Activated CD8-positive, alpha-beta T cell treated with anti-CD3 and anti-CD28 coated beads, Interleukin-2, amount 10 ng/mL, durations not matched to agents 7 days and 5 days (primary cell): ENCODE measurements at regions not wholly inside any gene's neighbourhood (a gene's known extent, or its start where the extent isn't known, plus 50 kb on each side); places are given as distances from the start of the nearest gene placed in this dataset.

Source experiments
- ATAC-seq: fragments of 150-1000 bp; cut with Tn5 transposase; one replicate; pipeline ENCODE4 v1.10.0; 2021; ENCODE audit warnings: moderate library complexity
- CTCF ChIA-PET: fragments of 350-600 bp; sonication (Branson Sonifier 250); formaldehyde crosslinking; loops from one replicate; lab custom pipeline; 2021; ENCODE audit warnings: antibody characterized with exemption; lab: Charles Lee
- POLR2A ChIA-PET: fragments of 350-600 bp; sonication (Branson Sonifier 250); formaldehyde crosslinking; loops from one replicate; lab custom pipeline; 2021; ENCODE audit warnings: antibody characterized with exemption; lab: Charles Lee
- DNase-seq: peaks from one replicate; pipeline ENCODE4 v3.0.0-alpha.2; 2020
- H3K27ac Mint-ChIP-seq: one replicate; pipeline ENCODE4 v1.8.0; 2021; ENCODE audit warnings: mild to moderate bottlenecking, mixed read lengths
- H3K27me3 Mint-ChIP-seq: one replicate; pipeline ENCODE4 v1.8.0; 2021; ENCODE audit warnings: low read depth, mixed read lengths
- H3K36me3 Mint-ChIP-seq: one replicate; pipeline ENCODE4 v1.8.0; 2021; ENCODE audit warnings: low read depth, mixed read lengths
- H3K4me1 Mint-ChIP-seq: one replicate; pipeline ENCODE4 v1.8.0; 2021; ENCODE audit warnings: low read depth, mixed read lengths
- H3K4me3 Mint-ChIP-seq: one replicate; pipeline ENCODE4 v1.8.0; 2021; ENCODE audit warnings: mild to moderate bottlenecking, mixed read lengths
- H3K9me3 Mint-ChIP-seq: one replicate; pipeline ENCODE4 v1.8.0; 2022; ENCODE audit warnings: mixed read lengths; ENCODE audit not compliant: insufficient read depth

- CTCF ChIA-PET, result no interaction called here
- no peak for ATAC-seq
- DNase-seq, result no peak
- peaks cover 5% of the 10 kb centered on the region for H3K27me3 Mint-ChIP-seq
- H3K4me3 Mint-ChIP-seq, result no peak overlapping the region
- H3K9me3 Mint-ChIP-seq, result no peaks in the 10 kb centered on the region
- H3K4me1 Mint-ChIP-seq, result no peaks in the 10 kb centered on the region
- no peak overlapping the region for H3K27ac Mint-ChIP-seq
- POLR2A ChIA-PET, result no interaction called here
- H3K36me3 Mint-ChIP-seq, result no peaks in the 10 kb centered on the region
Observed at GRCh38 chr11:20248871-20249270, 88.6 kb upstream of the DBX1 start.

GRCh38 chr11:20248121-20248772 is 88.0 kb upstream of the DBX1 start:
- ChIA-PET POLR2A (no interaction called here), CTCF (no interaction called here)
- H3K4me3 Mint-ChIP-seq, result no peak overlapping the region
- DNase-seq (no peak), ATAC-seq (no peak)
- H3K27me3 Mint-ChIP-seq, result peaks cover 5% of the 10 kb centered on the region
- H3K36me3 Mint-ChIP-seq, result no peaks in the 10 kb centered on the region
- H3K4me1 Mint-ChIP-seq, result no peaks in the 10 kb centered on the region
- no peak overlapping the region for H3K27ac Mint-ChIP-seq
- H3K9me3 Mint-ChIP-seq, result no peaks in the 10 kb centered on the region

GRCh38 chr11:20247591-20248007 is 87.3 kb upstream of the DBX1 start:
- H3K36me3 Mint-ChIP-seq, result no peaks in the 10 kb centered on the region
- no peaks in the 10 kb centered on the region for H3K9me3 Mint-ChIP-seq
- DNase-seq (no peak), ATAC-seq (no peak)
- no peaks in the 10 kb centered on the region for H3K4me1 Mint-ChIP-seq
- no peak overlapping the region for H3K27ac Mint-ChIP-seq
- ChIA-PET CTCF (no interaction called here), POLR2A (no interaction called here)
- no peak overlapping the region for H3K4me3 Mint-ChIP-seq
- H3K27me3 Mint-ChIP-seq, result peaks cover 5% of the 10 kb centered on the region

GRCh38 chr11:20243974-20244373 is 83.7 kb upstream of the DBX1 start:
- Mint-ChIP-seq H3K4me3 (no peak overlapping the region), H3K36me3 (no peaks in the 10 kb centered on the region), H3K4me1 (no peaks in the 10 kb centered on the region), H3K9me3 (no peaks in the 10 kb centered on the region), H3K27me3 (peaks cover 7% of the 10 kb centered on the region), H3K27ac (no peak overlapping the region)
- ATAC-seq (no peak), DNase-seq (no peak)
- ChIA-PET CTCF (no interaction called here), POLR2A (no interaction called here)

GRCh38 chr11:20238712-20239111 is 78.4 kb upstream of the DBX1 start:
- Mint-ChIP-seq H3K9me3 (peaks cover 10% of the 10 kb centered on the region), H3K4me1 (no peaks in the 10 kb centered on the region), H3K4me3 (no peak overlapping the region), H3K36me3 (no peaks in the 10 kb centered on the region), H3K27me3 (peaks cover 2% of the 10 kb centered on the region), H3K27ac (no peak overlapping the region)
- ChIA-PET CTCF (no interaction called here), POLR2A (no interaction called here)
- ATAC-seq (no peak), DNase-seq (no peak)

- H3K27ac Mint-ChIP-seq, result no peak overlapping the region
- CTCF ChIA-PET, result no interaction called here
Observed at GRCh38 chr11:20235164-20235563, 74.9 kb upstream of the DBX1 start.

GRCh38 chr11:20227631-20228030 is 67.4 kb upstream of the DBX1 start:
- no peaks in the 10 kb centered on the region for H3K4me1 Mint-ChIP-seq
- peaks cover 1% of the 10 kb centered on the region for H3K36me3 Mint-ChIP-seq
- DNase-seq (no peak), ATAC-seq (no peak)
- CTCF ChIA-PET, result no interaction called here
- no peaks in the 10 kb centered on the region for H3K9me3 Mint-ChIP-seq
- no peak overlapping the region for H3K27ac Mint-ChIP-seq
- POLR2A ChIA-PET, result no interaction called here
- no peak overlapping the region for H3K4me3 Mint-ChIP-seq
- H3K27me3 Mint-ChIP-seq, result peaks cover 7% of the 10 kb centered on the region

More at GRCh38 chr11:20235164-20235563, 74.9 kb upstream of the DBX1 start:
- POLR2A ChIA-PET, result no interaction called here
- H3K27me3 Mint-ChIP-seq, result no peaks in the 10 kb centered on the region
- H3K4me1 Mint-ChIP-seq, result no peaks in the 10 kb centered on the region
- ATAC-seq (no peak), DNase-seq (no peak)
- H3K36me3 Mint-ChIP-seq, result peaks cover 1% of the 10 kb centered on the region
- peaks cover 10% of the 10 kb centered on the region for H3K9me3 Mint-ChIP-seq
- no peak overlapping the region for H3K4me3 Mint-ChIP-seq

- no peaks in the 10 kb centered on the region for H3K9me3 Mint-ChIP-seq
- no peak overlapping the region for H3K4me3 Mint-ChIP-seq
- H3K4me1 Mint-ChIP-seq, result no peaks in the 10 kb centered on the region
- ATAC-seq (no peak), DNase-seq (no peak)
- POLR2A ChIA-PET, result no interaction called here
- peaks cover 7% of the 10 kb centered on the region for H3K27me3 Mint-ChIP-seq
- H3K36me3 Mint-ChIP-seq, result no peaks in the 10 kb centered on the region
- CTCF ChIA-PET, result no interaction called here
- H3K27ac Mint-ChIP-seq, result no peak overlapping the region
Observed at GRCh38 chr11:20226933-20227332, 66.7 kb upstream of the DBX1 start.

GRCh38 chr11:20221566-20221965 is 61.3 kb upstream of the DBX1 start:
- Mint-ChIP-seq H3K9me3 (no peaks in the 10 kb centered on the region), H3K4me3 (no peak overlapping the region), H3K27ac (no peak overlapping the region), H3K27me3 (peaks cover 5% of the 10 kb centered on the region), H3K4me1 (no peaks in the 10 kb centered on the region), H3K36me3 (no peaks in the 10 kb centered on the region)
- ATAC-seq, result no peak
- POLR2A ChIA-PET, result no interaction called here
- no peak for DNase-seq
- CTCF ChIA-PET, result no interaction called here

- H3K4me3 Mint-ChIP-seq, result no peak overlapping the region
- H3K36me3 Mint-ChIP-seq, result no peaks in the 10 kb centered on the region
- H3K4me1 Mint-ChIP-seq, result no peaks in the 10 kb centered on the region
- H3K27me3 Mint-ChIP-seq, result peaks cover 19% of the 10 kb centered on the region
- POLR2A ChIA-PET, result no interaction called here
- ATAC-seq (no peak), DNase-seq (no peak)
- no peak overlapping the region for H3K27ac Mint-ChIP-seq
- no peaks in the 10 kb centered on the region for H3K9me3 Mint-ChIP-seq
- CTCF ChIA-PET, result no interaction called here
Observed at GRCh38 chr11:20213790-20214189, 53.5 kb upstream of the DBX1 start.

- H3K4me1 Mint-ChIP-seq, result no peaks in the 10 kb centered on the region
- ChIA-PET POLR2A (interaction anchor here (0.6 kb wide), 1 partner anchor 154 kb away, joined by 3 read pairs; no protein-coding TSS in a partner anchor), CTCF (no interaction called here)
- H3K36me3 Mint-ChIP-seq, result no peaks in the 10 kb centered on the region
- ATAC-seq (no peak), DNase-seq (no peak)
- no peaks in the 10 kb centered on the region for H3K9me3 Mint-ChIP-seq
- no peak overlapping the region for H3K4me3 Mint-ChIP-seq
- peaks cover 32% of the 10 kb centered on the region for H3K27me3 Mint-ChIP-seq
- no peak overlapping the region for H3K27ac Mint-ChIP-seq
Observed at GRCh38 chr11:20211691-20212090, 51.4 kb upstream of the DBX1 start.
